Hematopoietic multipotent progenitor cell treated with erythropoietin and hydrocortisone succinate and interleukin-3 and kit ligand, for 6 days (in vitro differentiated cells): ENCODE measurements at regions not wholly inside any gene's neighbourhood (a gene's known extent, or its start where the extent isn't known, plus 50 kb on each side); places are given as distances from the start of the nearest gene placed in this dataset.
"Not testable (repeated sequence)": the region's sequence is repeated elsewhere in the genome, so short reads cannot be mapped to it uniquely, and the experiment has no call there.

Source experiments
- DNase-seq: peaks from one replicate; pipeline ENCODE4 v3.0.0-alpha.2; 2015

DNA sequence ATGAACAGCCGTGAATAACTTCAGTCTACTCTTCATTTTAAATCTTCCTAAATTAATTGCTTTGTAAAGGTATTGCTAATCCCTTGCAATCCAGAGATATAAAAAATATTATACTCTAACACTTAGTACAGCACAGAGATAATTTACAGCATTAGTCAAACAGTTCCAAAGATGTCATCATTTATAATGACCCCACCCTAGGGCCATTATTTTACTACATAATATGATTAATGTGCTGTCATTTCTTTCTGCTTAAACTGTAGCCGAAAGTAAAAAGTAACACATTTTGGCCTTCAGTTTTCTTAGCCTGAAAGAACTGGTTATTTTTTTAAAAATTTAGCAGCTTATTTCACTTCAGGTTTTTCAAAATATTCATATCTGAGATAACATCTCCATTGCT lies 256.3 kb upstream of the RFC3 start:
- no peak for DNase-seq

GRCh38 chr13:33571618-33572017 lies 246.3 kb upstream of the RFC3 start:
- DNase-seq = no peak

DNA sequence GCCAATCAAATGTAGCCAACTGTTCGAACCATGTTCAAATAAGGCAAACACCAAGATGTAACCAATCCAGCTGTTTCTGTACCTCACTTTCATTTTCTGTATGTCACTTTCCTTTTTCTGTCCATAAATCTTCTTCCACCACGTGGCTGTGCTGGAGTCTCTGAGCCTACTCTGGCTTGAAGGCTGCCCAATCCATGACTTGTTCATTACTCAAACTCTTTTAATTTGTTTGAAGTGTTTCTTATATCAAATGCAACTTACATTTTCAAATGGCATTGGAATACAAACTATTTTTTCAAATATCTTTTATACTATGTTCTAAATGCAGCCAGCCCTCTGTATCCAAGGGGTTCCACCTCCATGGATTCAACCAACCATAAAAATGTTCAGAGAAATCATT lies 245.6 kb upstream of the RFC3 start:
- not testable (repeated sequence) for DNase-seq

DNA sequence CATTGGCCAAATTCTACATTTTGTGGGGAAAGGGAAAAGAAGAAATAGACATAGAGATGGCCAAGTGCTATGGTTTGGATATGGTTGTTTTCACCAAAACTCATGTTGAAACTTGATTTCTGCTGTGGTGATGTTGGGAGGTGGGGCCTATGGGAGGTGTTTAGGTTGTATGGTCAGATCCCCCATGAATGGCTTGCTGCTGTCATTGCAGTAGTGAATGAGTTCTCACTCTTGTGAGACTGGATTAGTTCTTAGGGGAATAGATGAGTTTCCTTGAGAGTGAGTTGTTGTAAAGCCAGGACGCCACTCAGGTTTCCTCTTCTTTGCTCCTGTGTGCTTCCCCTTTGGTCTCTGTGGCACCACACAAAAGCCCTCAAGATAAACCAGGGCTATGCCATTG lies 242.6 kb upstream of the RFC3 start:
- no peak for DNase-seq

- no peak for DNase-seq
Observed at GRCh38 chr13:33577007-33577406, 240.9 kb upstream of the RFC3 start.

DNA sequence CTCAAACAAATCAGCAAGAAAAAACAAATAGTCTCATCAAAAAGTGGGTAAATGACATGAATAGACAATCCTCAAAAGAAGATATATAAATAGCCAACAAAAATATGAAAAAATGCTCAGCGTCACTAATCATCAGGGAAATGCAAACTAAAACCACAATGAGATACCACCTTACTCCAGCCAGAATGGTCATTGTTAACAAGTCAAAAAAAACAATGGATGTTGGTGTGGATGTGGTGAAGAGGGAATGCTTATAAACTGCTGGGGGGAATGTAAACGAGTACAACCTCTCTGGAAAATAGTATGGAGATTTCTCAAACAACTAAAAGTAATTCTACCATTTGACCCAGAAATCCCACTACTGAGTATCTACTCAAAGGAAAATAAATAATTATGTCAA lies 239.2 kb upstream of the RFC3 start:
- no peak for DNase-seq

DNA sequence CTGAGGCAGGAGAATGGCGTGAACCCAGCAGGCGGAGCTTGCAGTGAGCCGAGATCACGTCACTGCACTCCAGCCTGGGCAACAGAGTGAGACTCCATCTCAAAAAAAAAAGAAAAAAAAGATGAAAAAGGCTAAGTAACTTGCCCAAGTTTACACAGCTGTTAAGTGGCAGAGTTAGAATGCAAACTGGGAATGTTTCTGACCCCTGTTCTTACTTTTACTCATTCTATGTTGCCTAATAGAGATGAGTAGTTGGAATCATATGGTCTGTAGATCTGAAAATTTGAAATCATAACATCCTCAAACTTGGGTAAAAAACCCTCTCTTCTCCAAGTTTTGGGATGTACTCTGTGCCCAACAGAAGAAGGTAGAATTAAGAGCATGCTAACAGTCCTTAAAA lies 235.8 kb upstream of the RFC3 start:
- DNase-seq = no peak

DNA sequence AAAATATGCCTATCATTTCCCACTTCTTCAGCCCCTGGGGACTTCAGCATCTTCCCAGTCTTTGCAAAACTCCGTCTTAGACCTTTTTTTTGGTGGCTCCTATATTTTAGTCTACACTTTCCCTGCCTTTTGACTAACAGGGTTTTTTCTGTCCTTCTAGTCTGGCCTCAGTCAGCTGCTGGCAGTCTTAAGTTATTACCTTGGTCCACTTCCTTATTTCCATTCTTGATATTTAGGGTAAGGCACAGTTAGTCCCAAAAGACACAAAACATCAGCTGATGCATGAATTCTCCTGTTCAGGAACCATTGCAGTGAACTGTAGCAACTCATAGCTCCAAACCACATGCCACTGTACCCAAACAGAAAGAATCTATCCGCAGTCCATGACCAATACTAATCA lies 234.6 kb upstream of the RFC3 start:
- no peak for DNase-seq

GRCh38 chr13:33590936-33591335 lies 227.0 kb upstream of the RFC3 start:
- DNase-seq = no peak

- DNase-seq = no peak
Observed at GRCh38 chr13:33606692-33607091, 211.3 kb upstream of the RFC3 start.

DNA sequence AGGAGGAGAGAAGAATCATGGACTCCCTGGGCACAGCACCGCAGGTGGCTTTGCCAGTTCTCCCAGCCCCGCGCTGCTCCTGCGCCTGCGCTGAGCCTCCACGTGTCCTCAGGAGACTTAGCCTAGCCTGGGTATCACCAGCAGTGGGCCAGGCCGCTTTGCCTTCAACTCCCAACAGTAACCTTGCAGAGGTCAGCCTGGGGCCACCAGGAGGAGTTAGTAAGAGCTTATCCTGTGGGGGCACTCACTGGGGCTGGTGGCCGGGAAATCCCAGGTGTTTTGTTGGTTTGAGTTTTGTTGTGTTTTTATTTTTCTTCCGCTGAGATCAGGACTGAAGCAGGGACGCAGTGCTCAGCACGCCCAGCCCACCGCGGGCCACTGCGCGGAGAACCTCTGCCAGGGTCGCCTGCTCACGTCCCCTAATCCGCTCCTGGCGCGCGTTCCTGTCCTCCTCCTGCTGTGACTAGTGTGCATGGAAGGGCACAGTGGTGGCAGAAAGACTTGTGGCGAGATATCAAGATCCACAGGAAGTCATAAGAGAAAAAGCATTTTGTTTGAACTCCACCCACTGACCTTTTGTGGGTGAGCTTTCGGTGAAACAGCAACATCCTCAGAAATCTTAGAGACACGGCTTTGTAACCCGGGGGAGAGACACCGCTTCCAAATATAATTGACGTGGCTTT lies 207.4 kb upstream of the RFC3 start:
- no peak for DNase-seq

- DNase-seq = no peak
Observed at GRCh38 chr13:33611121-33611805, 206.7 kb upstream of the RFC3 start.

- no peak for DNase-seq
Observed at GRCh38 chr13:33612641-33613638, 205.0 kb upstream of the RFC3 start.

DNA sequence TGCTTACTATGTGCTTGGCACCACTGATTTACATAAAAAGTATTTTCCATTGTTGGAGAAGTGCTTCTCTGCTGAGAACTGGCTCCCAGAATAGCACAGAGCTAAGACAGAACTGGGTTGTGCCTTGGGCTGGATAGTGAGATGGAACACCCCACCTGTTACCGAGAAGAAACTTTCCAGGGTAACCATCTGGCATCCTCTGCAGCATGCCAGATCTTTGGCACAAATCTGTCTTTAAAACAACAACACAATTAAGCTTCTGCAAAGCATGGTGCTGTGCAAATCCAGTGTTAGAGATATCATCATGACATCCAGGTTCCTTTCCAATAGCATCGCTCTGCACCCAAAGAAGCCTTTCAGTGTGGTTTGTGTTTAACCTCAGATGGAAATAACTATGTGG lies 202.5 kb upstream of the RFC3 start:
- no peak for DNase-seq

DNA sequence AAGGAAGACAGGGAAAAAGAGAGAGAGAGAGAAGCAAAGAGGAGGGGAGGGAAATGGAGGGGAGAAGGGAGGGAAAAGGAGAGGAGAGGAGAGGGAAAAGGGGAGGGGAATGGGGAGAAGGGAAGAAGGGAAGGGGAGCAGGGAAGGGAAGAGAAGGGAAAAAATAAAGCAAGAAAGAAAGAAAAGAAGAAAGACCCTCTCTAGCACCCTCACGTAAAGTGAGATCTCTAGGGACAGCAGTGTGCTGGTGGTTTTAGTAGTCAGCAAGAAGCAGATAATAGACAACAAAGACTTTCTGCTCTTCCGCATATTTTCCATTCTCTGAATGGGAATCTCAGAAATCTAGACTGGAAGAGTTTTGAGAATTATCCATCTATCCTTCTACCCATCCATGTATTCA lies 201.8 kb upstream of the RFC3 start:
- no peak for DNase-seq

- DNase-seq = no peak
Observed at GRCh38 chr13:33617055-33617454, 200.9 kb upstream of the RFC3 start.

GRCh38 chr13:33624253-33624652 lies 193.7 kb upstream of the RFC3 start:
- no peak for DNase-seq

DNA sequence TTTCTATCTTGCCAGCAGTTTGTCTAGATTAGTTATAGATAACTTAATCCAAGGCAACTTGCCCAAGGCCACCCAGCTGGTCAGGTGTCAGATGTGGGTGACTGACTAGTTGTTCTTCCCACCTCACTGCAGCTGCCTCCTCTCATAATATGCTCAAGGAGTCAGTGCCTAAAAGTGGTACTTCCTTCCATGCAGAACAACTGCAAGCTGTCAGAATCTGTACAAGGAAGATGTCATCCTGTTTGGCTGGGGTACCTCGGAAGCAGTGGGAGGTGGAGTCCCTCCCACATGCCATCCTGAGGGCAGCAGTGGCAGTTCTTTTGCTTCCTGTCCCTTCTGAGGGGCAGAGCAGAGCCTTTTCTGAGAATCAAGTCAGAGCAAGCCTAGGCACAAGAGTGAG lies 193.2 kb upstream of the RFC3 start:
- DNase-seq = no peak

DNA sequence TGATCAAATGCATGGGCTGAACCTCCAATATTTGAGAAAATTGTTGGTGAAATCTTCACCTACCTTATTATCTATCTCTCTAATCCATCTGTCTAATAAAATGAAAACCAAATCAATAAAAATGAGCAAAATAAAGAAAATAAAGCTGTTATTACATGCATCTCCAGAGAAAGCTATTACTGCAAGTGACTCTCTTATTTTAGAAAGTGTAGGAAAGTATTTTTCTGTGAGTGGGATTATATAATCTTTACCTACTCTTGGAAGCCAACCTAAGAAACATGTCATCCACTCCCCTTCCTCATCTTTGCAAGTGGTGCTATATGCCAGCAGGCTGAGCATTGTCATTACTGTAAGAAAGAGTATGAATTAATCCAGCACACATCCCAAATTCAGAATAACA lies 191.5 kb upstream of the RFC3 start:
- no peak for DNase-seq

GRCh38 chr13:33628662-33629061 lies 189.3 kb upstream of the RFC3 start:
- no peak for DNase-seq

- no peak for DNase-seq
Observed at GRCh38 chr13:33629605-33630360, 188.2 kb upstream of the RFC3 start.

- no peak for DNase-seq
Observed at GRCh38 chr13:33633701-33634545, 184.0 kb upstream of the RFC3 start.
